ENCODE measurements at regions not wholly inside any gene's neighbourhood (a gene's known extent, or its start where the extent isn't known, plus 50 kb on each side); places are given as distances from the start of the nearest gene placed in this dataset.

DNA sequence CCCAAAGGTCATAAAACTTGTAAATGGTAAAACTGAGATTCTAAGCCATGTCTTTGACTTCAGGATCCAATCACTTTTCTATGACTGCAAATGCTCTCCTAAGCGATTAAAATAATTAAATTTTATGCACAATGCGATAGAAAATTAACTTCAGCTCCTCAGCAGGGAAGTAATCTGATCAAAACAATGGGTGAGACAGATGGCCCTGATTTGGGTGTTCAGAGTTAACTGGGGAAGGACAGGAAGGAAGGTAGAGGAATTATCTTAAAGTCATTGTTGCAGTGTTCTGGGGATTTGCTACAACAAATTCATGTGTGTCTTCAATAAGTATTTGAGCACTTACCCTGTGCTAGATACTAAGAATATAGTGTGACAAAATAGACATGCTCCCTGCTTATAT is 446.0 kb upstream of the MEX3C start:
- no peak overlapping the region for H3K4me3 ChIP-seq (ENCODE audit: low read depth, low read length)
- TF ChIP-seq, protein P1, sequence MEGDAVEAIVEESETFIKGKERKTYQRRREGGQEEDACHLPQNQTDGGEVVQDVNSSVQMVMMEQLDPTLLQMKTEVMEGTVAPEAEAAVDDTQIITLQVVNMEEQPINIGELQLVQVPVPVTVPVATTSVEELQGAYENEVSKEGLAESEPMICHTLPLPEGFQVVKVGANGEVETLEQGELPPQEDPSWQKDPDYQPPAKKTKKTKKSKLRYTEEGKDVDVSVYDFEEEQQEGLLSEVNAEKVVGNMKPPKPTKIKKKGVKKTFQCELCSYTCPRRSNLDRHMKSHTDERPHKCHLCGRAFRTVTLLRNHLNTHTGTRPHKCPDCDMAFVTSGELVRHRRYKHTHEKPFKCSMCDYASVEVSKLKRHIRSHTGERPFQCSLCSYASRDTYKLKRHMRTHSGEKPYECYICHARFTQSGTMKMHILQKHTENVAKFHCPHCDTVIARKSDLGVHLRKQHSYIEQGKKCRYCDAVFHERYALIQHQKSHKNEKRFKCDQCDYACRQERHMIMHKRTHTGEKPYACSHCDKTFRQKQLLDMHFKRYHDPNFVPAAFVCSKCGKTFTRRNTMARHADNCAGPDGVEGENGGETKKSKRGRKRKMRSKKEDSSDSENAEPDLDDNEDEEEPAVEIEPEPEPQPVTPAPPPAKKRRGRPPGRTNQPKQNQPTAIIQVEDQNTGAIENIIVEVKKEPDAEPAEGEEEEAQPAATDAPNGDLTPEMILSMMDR (conservative IDR thresholded peaks at IDR 0.05; ENCODE audit: low read depth, low read length) = no peak
- no peak for DNase-seq (ENCODE audit: low read depth)

DNA sequence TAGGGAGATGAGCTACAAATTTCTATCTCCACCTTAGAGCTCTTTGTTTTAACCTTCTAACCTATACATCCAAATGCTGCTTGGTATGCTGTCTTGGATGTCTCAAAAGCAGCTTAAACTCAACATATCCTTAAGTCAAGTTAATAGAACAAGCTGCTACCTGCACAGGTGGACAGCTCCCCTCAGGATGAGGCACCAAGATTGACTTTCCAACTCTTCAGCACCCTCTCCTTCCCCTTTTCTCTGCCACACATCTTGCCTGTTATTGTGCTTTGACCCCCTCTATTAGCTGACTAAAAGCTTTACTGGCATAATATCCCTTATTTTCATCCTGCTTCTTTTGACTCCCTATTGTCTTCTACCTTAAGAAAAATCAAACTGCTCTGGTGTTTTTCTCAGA is 448.1 kb upstream of the MEX3C start:
- DNase-seq (ENCODE audit: low read depth) = no peak
- TF ChIP-seq, protein P1 (conservative IDR thresholded peaks at IDR 0.05; ENCODE audit: low read depth, low read length) = no peak
- H3K4me3 ChIP-seq (ENCODE audit: low read depth, low read length) = no peak overlapping the region

DNA sequence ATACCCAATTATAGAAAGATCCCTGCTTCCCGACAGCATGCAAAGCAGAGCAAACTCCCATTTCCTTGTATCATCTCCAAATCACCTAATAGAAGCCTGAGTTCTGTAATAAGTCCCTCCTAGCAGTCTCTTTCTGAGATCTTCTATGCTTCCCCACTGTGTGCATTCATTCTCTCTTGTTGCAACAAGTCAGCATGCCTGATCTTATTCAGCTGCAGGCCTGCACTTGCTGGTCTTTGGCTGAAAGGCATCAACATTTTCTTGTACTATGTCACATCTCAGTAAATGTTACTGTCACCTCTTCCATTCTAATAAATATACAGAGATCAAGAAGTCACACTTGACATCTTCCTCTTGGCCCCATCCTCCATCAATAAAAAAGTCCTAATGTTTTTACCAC is 449.9 kb upstream of the MEX3C start:
- TF ChIP-seq, protein P1 (conservative IDR thresholded peaks at IDR 0.05; ENCODE audit: low read depth, low read length) = no peak
- no peak overlapping the region for H3K4me3 ChIP-seq (ENCODE audit: low read depth, low read length)
- no peak for DNase-seq (ENCODE audit: low read depth)

- TF ChIP-seq, protein P1 (conservative IDR thresholded peaks at IDR 0.05; ENCODE audit: low read depth, low read length) = no peak
- no peak for DNase-seq (ENCODE audit: low read depth)
- no peak overlapping the region for H3K4me3 ChIP-seq (ENCODE audit: low read depth, low read length)
Measured at GRCh38 chr18:51647942-51648341, 450.5 kb upstream of the MEX3C start.

- DNase-seq (ENCODE audit: low read depth) = no peak
- H3K4me3 ChIP-seq (ENCODE audit: low read depth, low read length) = no peak overlapping the region
- TF ChIP-seq, protein P1 (conservative IDR thresholded peaks at IDR 0.05; ENCODE audit: low read depth, low read length) = no peak
Measured at GRCh38 chr18:51649796-51650195, 452.3 kb upstream of the MEX3C start.

DNA sequence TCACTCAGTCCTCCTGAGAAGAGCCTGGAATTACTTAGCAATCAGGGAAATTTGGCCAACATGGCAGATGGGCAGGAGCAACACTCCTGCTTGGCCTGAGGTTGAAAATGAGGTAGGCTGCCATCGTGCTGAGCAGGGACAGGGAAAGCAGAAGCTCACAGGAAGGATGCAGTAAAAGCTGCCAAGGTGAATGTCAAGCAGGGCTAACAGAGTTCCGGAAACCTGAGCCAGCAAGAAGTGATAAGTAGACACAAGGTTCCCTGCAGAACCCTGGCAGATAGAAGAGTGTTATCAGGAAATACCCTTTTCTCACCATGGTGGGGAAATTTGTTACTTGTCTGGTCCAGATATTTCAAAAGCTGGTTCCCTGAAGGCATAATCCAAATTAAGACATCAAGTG is 454.3 kb upstream of the MEX3C start:
- TF ChIP-seq, protein P1 (conservative IDR thresholded peaks at IDR 0.05; ENCODE audit: low read depth, low read length) = no peak
- H3K4me3 ChIP-seq (ENCODE audit: low read depth, low read length) = no peak overlapping the region
- no peak for DNase-seq (ENCODE audit: low read depth)

- no peak for DNase-seq (ENCODE audit: low read depth)
- H3K4me3 ChIP-seq (ENCODE audit: low read depth, low read length) = no peak overlapping the region
- TF ChIP-seq, protein P1 (conservative IDR thresholded peaks at IDR 0.05; ENCODE audit: low read depth, low read length) = no peak
Measured at GRCh38 chr18:51653507-51654213, 456.2 kb upstream of the MEX3C start.

Data from epithelial cell of proximal tubule (primary cell).